ENCODE measurements at regions not wholly inside any gene's neighbourhood (a gene's known extent, or its start where the extent isn't known, plus 50 kb on each side); places are given as distances from the start of the nearest gene placed in this dataset.

DNA sequence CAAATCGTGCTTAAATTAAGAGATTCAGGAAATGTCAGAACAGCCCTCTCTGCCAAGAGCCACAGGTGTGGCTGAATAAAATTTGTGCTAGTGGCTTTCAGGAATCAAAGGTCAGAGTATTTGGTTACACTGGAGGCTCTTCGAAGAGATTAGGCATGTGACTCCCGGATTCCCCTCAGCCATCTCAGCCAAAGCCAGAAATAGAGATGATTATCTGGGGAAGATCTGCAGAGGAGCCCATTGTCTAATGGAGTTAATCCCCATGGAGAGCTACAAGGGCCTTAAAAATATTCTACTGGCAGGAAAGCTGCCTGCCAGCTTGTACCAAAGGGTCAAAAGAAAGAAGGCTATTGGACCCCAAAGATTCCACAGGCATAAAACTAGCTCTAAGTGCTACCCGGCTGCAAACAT is 1259.5 kb downstream of the TBC1D22A start:
- no peak for DNase-seq (ENCODE audit: low read depth)
- no peak overlapping the region for H3K4me3 ChIP-seq (ENCODE audit: low read depth, low read length)
- TF ChIP-seq, protein P1, sequence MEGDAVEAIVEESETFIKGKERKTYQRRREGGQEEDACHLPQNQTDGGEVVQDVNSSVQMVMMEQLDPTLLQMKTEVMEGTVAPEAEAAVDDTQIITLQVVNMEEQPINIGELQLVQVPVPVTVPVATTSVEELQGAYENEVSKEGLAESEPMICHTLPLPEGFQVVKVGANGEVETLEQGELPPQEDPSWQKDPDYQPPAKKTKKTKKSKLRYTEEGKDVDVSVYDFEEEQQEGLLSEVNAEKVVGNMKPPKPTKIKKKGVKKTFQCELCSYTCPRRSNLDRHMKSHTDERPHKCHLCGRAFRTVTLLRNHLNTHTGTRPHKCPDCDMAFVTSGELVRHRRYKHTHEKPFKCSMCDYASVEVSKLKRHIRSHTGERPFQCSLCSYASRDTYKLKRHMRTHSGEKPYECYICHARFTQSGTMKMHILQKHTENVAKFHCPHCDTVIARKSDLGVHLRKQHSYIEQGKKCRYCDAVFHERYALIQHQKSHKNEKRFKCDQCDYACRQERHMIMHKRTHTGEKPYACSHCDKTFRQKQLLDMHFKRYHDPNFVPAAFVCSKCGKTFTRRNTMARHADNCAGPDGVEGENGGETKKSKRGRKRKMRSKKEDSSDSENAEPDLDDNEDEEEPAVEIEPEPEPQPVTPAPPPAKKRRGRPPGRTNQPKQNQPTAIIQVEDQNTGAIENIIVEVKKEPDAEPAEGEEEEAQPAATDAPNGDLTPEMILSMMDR (IDR thresholded peaks at IDR 0.05; ENCODE audit: low read depth, low read length, missing control alignments) = no peak

- no peak for DNase-seq (ENCODE audit: low read depth)
- TF ChIP-seq, protein P1 (IDR thresholded peaks at IDR 0.05; ENCODE audit: low read depth, low read length, missing control alignments) = no peak
- H3K4me3 ChIP-seq (ENCODE audit: low read depth, low read length) = no peak overlapping the region
Measured at GRCh38 chr22:48018346-48018745, 1255.9 kb downstream of the TBC1D22A start.

DNA sequence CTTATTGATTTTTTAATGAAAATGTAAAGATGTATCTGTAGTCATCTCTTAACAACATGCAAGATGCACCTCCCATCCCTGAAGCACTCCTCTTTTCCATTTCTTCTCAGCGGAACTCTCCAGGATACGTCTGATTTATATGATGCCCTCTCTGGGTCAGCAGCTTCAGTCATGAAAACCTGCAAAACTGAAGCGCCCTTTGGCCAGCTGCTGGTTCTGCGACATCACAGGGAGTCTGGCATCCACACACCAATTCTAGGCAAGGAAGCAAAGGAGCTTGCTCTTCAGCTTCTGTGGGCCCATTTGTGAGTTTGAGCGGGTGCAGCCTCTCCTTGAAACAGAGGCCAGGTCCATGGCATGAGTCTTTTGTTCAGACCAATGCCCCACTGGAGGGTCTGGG is 1253.3 kb downstream of the TBC1D22A start:
- H3K4me3 ChIP-seq (ENCODE audit: low read depth, low read length) = no peak overlapping the region
- TF ChIP-seq, protein P1 (IDR thresholded peaks at IDR 0.05; ENCODE audit: low read depth, low read length, missing control alignments) = no peak
- no peak for DNase-seq (ENCODE audit: low read depth)

DNA sequence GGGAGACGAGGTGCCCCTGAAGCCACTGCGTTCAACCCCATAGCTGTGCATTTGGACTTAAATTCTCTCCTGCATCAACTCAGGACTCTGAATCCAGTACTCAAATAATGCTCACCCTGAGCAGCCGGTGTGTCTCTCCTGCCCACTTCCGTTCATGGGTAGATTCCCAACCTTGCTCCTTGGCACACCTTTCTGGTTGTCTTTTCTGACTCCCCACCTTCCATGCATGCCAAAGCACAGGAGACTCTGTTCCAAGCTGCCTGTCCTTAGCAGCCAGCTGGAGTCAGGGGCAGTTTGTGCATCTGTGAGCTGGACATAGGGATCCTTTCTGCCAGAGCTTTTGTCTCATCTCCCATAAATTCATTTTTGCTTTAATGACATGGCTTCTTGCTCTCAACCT is 1242.5 kb downstream of the TBC1D22A start:
- no peak overlapping the region for H3K4me3 ChIP-seq (ENCODE audit: low read depth, low read length)
- DNase-seq (ENCODE audit: low read depth) = no peak
- TF ChIP-seq, protein P1 (IDR thresholded peaks at IDR 0.05; ENCODE audit: low read depth, low read length, missing control alignments) = no peak

DNA sequence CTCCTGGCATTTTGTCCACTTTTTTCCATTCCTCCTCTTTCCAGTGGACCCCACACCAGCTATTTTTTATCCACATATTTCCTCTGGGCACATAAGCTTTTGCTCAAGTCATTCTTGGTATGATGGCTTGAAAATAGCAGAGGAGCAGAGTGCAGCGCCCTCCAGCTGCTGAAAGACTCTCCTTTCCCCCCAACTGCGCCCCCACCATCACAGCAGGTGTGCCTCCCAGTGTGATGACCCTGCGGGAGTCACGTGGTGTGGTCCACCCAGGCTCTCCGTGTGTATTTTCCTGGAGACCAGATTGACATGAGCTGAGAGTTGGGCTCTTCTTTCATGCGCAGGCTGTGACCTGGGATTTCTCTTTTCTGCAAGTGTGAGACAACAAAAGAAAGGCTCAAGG is 1241.6 kb downstream of the TBC1D22A start:
- DNase-seq (ENCODE audit: low read depth) = no peak
- H3K4me3 ChIP-seq (ENCODE audit: low read depth, low read length) = no peak overlapping the region
- TF ChIP-seq, protein P1 (IDR thresholded peaks at IDR 0.05; ENCODE audit: low read depth, low read length, missing control alignments) = no peak

GRCh38 chr22:48001101-48001500 is 1238.7 kb downstream of the TBC1D22A start:
- TF ChIP-seq, protein P1 (IDR thresholded peaks at IDR 0.05; ENCODE audit: low read depth, low read length, missing control alignments) = no peak
- no peak for DNase-seq (ENCODE audit: low read depth)

GRCh38 chr22:47997612-47998011 is 1235.2 kb downstream of the TBC1D22A start:
- no peak overlapping the region for H3K4me3 ChIP-seq (ENCODE audit: low read depth, low read length)
- TF ChIP-seq, protein P1 (IDR thresholded peaks at IDR 0.05; ENCODE audit: low read depth, low read length, missing control alignments) = no peak
- no peak for DNase-seq (ENCODE audit: low read depth)

More at GRCh38 chr22:48001101-48001500, 1238.7 kb downstream of the TBC1D22A start:
- no peak overlapping the region for H3K4me3 ChIP-seq (ENCODE audit: low read depth, low read length)
